ENCODE measurements at regions not wholly inside any gene's neighbourhood (a gene's known extent, or its start where the extent isn't known, plus 50 kb on each side); places are given as distances from the start of the nearest gene placed in this dataset.

GRCh38 chr17:77343031-77343800 is 202.4 kb downstream of the SEC14L1 start:
- DNase-seq, result peak; percentile 12

- no peak for DNase-seq
Measured at GRCh38 chr17:77344038-77344437, 203.3 kb downstream of the SEC14L1 start.

- no peak for DNase-seq
Measured at GRCh38 chr17:77345260-77345910, 204.6 kb downstream of the SEC14L1 start.

- no peak for DNase-seq
Measured at GRCh38 chr17:77346765-77347164, 206.0 kb downstream of the SEC14L1 start.

GRCh38 chr17:77347544-77347943 is 206.8 kb downstream of the SEC14L1 start:
- no peak for DNase-seq

GRCh38 chr17:77349976-77350830 is 209.4 kb downstream of the SEC14L1 start:
- DNase-seq, result no peak

GRCh38 chr17:77352441-77352840 is 211.7 kb downstream of the SEC14L1 start:
- no peak for DNase-seq

GRCh38 chr17:77352996-77353395 is 212.2 kb downstream of the SEC14L1 start:
- DNase-seq, result no peak

- DNase-seq, result no peak
Measured at GRCh38 chr17:77353684-77354419, 213.1 kb downstream of the SEC14L1 start.

GRCh38 chr17:77354420-77354669 is 213.6 kb downstream of the SEC14L1 start:
- DNase-seq, result no peak

GRCh38 chr17:77354670-77355455 is 214.1 kb downstream of the SEC14L1 start:
- no peak for DNase-seq

GRCh38 chr17:77356109-77356689 is 215.4 kb downstream of the SEC14L1 start:
- DNase-seq, result no peak

- no peak for DNase-seq
Measured at GRCh38 chr17:77356690-77357201, 216.0 kb downstream of the SEC14L1 start.

GRCh38 chr17:77358801-77359200 is 218.0 kb downstream of the SEC14L1 start:
- DNase-seq, result no peak

- no peak for DNase-seq
Measured at GRCh38 chr17:77359236-77359635, 218.5 kb downstream of the SEC14L1 start.

GRCh38 chr17:77361986-77362620 is 221.3 kb downstream of the SEC14L1 start:
- no peak for DNase-seq

- peak; percentile 36 for DNase-seq
Measured at GRCh38 chr17:77363821-77364361, 223.1 kb downstream of the SEC14L1 start.

GRCh38 chr17:77364381-77364911 is 223.7 kb downstream of the SEC14L1 start:
- DNase-seq, result no peak

- DNase-seq, result no peak
Measured at GRCh38 chr17:77364941-77365583, 224.3 kb downstream of the SEC14L1 start.

- no peak for DNase-seq
Measured at GRCh38 chr17:77365584-77366186, 224.9 kb downstream of the SEC14L1 start.

Measured in CD4-positive, alpha-beta T cell treated with Interleukin-21 for 1 hour (primary cell).